ENCODE measurements at regions not wholly inside any gene's neighbourhood (a gene's known extent, or its start where the extent isn't known, plus 50 kb on each side); places are given as distances from the start of the nearest gene placed in this dataset.

DNA sequence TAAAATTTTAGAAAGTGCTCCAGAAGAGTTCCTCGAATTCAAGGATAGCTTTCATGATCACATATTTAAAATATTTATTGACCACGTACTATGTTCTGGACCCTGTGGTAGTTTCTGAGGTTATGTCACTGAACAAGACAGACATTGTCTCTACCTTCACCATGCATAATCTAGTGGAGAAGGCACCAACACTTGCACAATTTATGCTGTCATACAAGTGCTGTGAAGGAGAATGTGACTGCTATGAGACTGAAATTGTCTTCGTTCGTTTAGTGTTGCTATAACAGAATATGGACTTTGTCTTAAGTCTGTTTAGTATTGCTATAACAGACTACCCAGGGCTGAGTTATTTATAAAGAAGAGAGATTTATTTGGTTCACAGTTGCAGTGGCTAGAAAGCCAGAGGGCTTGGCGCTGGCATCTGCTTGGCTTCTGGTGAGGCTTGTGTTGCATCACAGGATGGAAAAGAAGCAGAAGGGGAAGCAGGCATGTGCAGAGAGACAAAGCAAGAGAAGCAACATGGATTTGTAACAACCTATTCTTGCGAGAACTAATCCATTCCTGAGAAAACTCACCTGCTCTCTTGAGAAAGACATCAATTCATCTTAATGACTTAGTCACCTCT, 50.0 kb upstream of the RFX8 start:
- no peak overlapping the region for H3K4me3 Mint-ChIP-seq (ENCODE audit: unreplicated experiment)
- peaks cover 4% of the 10 kb centered on the region for H3K4me1 Mint-ChIP-seq (ENCODE audit: low read depth)
- no peaks in the 10 kb centered on the region for H3K27me3 Mint-ChIP-seq (ENCODE audit: low read depth)
- TF ChIP-seq, protein P1, sequence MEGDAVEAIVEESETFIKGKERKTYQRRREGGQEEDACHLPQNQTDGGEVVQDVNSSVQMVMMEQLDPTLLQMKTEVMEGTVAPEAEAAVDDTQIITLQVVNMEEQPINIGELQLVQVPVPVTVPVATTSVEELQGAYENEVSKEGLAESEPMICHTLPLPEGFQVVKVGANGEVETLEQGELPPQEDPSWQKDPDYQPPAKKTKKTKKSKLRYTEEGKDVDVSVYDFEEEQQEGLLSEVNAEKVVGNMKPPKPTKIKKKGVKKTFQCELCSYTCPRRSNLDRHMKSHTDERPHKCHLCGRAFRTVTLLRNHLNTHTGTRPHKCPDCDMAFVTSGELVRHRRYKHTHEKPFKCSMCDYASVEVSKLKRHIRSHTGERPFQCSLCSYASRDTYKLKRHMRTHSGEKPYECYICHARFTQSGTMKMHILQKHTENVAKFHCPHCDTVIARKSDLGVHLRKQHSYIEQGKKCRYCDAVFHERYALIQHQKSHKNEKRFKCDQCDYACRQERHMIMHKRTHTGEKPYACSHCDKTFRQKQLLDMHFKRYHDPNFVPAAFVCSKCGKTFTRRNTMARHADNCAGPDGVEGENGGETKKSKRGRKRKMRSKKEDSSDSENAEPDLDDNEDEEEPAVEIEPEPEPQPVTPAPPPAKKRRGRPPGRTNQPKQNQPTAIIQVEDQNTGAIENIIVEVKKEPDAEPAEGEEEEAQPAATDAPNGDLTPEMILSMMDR (IDR thresholded peaks at IDR 0.05): no peak
- no peak overlapping the region for H3K27ac Mint-ChIP-seq (ENCODE audit: unreplicated experiment)
- H3K36me3 Mint-ChIP-seq (ENCODE audit: low read depth): peaks cover 2% of the 10 kb centered on the region
- no peak for DNase-seq (ENCODE audit: low spot score)
- no peaks in the 10 kb centered on the region for H3K9me3 Mint-ChIP-seq (ENCODE audit: low read depth)

All from chondrocyte (in vitro differentiated cells).